Ureter (tissue), 1 donor: ENCODE measurements at regions not wholly inside any gene's neighbourhood (a gene's known extent, or its start where the extent isn't known, plus 50 kb on each side); places are given as distances from the start of the nearest gene placed in this dataset.

Experiments used
- DNase-seq: peaks from one replicate; pipeline ENCODE4 v3.0.0-alpha.2; 2020; ENCODE audit warnings: low spot score
- donor health status: DM: yes; HTN: yes; CAD: no.

GRCh38 chr5:74916831-74917710, 50.9 kb upstream of the FAM169A start:
- DNase-seq: no peak
